HG03097 (cell line): ENCODE measurements at regions not wholly inside any gene's neighbourhood (a gene's known extent, or its start where the extent isn't known, plus 50 kb on each side); places are given as distances from the start of the nearest gene placed in this dataset.
"Not testable (repeated sequence)": the region's sequence is repeated elsewhere in the genome, so short reads cannot be mapped to it uniquely, and the experiment has no call there.

Experiments
- ATAC-seq: cut with Tn5 transposase; IDR thresholded peaks from one replicate; pipeline ENCODE4 v1.9.1; 2021; ENCODE audit not compliant: unreplicated experiment, low FRiP score

DNA sequence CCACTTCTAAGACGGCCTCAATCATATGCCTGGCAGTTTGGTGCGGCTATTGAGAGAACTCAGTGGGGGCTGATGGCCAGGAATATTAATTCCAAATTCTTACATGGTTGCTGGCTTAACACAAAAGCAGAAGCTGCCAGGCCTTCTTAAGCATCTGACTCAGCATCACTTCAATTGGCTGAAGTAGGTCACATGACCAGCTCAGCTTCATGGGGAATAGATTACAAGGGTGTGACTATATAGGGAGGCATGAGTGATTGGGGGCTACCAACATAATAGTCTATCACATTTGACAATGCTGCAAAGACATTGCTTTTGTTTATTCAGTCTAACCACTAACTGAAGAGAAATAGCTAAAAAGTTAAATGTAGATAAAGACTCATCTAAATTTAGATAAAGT is 101.6 kb upstream of the ANKRD28 start:
- ATAC-seq, result no peak

- no peak for ATAC-seq
Measured at GRCh38 chr3:15903164-15903563, 105.4 kb upstream of the ANKRD28 start.

DNA sequence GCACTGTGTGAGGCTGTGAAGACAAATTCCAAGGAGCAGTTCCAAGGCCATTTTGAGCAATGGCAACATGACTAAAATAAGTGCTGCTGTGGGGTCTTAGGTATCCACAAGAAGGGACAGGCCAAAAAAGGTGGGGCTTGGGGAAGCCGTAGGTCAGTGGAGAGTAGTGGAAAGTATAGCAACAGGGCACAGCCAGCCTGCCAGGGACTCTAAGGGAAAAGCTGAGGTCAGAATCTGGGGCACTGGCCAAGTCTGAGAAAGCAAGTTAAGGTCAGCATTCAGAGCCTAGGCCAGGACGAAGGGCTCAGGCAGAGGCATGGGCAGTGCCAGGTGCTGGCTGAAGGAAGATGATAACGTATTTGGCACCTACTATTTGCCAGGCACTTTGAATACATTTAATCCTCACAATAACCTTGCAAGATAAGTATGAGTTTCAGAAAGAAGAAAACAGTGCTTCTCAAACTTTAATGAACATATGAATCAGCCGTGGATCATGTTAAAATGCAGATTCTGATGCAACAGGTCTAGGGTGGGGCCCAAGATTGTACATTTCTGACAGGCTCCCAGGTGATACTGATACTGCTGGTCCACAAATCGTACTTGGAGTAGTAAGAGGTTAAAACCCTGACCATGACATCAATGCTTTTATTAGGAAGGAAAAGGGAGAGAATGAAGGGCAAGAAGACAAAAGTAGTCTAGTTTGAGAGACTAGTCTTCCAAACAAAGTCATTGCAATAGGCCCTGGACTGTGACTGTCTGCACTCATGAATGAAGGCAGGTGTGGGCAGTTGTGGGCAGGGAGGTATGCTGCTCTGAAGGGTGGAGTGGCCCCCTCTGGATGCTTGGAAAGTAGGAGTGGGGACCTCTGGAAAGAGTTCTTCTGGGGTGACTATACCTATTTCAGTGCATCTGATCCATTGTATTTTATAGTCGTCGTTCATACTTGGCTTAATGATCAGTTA is 106.3 kb upstream of the ANKRD28 start:
- ATAC-seq, result no peak

- ATAC-seq, result no peak
Measured at GRCh38 chr3:15905041-15905440, 107.3 kb upstream of the ANKRD28 start.

DNA sequence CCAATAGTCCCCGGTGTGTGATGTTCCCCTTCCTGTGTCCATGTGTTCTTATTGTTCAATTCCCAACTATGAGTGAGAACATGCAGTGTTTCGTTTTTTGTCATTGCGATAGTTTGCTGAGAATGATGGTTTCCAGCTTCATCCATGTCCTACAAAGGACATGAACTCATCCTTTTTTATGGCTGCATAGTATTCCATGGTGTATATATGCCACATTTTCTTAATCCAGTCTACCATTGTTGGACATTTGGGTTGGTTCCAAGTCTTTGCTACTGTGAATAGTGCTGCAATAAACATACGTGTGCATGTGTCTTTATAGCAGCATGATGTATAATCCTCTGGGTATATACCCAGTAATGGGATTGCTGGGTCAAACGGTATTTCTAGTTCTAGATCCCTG is 109.6 kb upstream of the ANKRD28 start:
- not testable (repeated sequence) for ATAC-seq

DNA sequence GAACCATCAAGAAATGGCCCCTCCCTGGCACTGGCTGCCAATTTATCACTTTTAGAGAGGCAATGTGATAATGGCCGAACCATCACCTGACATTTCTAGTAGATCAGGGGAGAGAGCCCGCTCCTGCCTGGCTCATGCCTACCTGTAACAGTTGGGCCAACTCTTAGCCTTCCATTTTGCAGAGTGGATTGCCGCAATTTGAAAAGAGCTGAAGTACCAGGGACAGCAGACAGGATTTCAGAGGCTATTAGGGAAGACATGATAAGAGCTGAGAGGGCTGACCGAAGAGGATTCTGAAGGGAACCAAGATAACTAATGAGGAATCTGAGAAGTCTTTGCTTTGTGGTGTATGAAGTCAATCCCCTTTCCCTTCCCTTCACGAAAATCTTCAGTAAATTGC is 121.2 kb upstream of the ANKRD28 start:
- ATAC-seq, result no peak

GRCh38 chr3:15919971-15920370 is 122.2 kb upstream of the ANKRD28 start:
- ATAC-seq, result no peak

DNA sequence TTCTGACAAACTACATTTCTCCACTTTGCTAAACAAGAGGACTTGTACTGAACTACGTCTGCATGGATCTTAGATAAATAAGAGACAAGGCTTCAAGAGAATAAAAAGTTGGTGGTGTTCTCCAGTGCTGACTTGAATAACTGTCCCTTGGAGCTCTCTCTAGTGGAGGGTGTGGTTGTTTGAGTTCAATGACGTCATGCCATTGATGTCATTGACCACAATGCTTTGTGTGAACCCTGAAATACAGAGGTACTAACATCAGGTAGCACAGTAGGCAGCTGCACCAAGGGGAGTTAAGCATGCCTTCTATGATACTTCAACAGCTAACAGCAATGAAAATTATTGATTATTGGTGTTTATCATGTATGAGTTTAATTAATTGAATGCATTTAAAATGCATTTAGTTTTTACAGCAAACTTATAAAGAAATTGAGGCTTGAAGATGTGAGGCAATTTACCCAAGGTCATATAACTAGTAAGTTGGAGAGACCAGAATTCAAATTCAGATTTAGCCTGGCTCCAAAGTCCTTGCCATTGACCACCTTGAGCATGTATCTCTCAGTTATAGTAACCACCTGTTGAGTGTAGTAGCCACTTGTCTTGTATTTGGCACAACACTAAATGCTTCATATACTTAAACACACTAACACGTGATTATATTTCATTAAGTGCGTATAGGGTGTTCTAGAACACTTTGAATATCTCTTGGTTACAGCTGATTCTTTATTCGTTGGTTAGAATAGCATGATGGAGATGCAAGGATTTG is 126.0 kb upstream of the ANKRD28 start:
- no peak for ATAC-seq

- ATAC-seq, result no peak
Measured at GRCh38 chr3:15924914-15925313, 127.1 kb upstream of the ANKRD28 start.

GRCh38 chr3:15926871-15927270 is 129.1 kb upstream of the ANKRD28 start:
- ATAC-seq, result no peak

- ATAC-seq, result no peak
Measured at GRCh38 chr3:15927969-15928368, 130.2 kb upstream of the ANKRD28 start.

DNA sequence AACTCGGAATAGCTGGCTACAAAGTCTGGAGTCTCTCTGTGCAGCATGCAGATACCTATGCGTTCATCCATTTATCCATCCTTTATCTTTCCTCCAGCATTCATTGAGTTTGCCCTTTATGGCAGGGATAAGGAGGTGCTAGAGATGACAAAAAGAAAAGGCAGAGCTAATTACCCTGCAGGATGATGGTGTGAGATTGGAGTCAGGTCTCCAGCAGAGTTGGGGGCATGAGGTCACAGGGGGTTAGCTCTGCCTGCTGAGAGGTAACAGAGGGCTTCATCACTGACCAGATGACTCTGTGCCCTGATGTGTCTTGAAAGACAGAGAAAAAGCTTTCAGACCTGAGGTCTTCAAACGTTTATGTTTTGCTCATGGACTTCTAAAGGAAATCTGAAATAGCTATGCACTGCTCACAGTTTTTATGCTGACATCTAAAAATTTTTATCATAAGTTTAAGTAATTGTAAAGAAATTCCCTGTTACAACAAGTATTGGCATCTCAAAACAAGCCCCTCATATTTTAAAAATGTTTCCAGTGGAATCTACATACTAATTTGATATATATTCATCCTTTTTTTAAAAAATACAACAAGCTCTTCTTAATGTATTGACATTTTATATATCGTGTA is 132.3 kb upstream of the ANKRD28 start:
- ATAC-seq, result no peak

DNA sequence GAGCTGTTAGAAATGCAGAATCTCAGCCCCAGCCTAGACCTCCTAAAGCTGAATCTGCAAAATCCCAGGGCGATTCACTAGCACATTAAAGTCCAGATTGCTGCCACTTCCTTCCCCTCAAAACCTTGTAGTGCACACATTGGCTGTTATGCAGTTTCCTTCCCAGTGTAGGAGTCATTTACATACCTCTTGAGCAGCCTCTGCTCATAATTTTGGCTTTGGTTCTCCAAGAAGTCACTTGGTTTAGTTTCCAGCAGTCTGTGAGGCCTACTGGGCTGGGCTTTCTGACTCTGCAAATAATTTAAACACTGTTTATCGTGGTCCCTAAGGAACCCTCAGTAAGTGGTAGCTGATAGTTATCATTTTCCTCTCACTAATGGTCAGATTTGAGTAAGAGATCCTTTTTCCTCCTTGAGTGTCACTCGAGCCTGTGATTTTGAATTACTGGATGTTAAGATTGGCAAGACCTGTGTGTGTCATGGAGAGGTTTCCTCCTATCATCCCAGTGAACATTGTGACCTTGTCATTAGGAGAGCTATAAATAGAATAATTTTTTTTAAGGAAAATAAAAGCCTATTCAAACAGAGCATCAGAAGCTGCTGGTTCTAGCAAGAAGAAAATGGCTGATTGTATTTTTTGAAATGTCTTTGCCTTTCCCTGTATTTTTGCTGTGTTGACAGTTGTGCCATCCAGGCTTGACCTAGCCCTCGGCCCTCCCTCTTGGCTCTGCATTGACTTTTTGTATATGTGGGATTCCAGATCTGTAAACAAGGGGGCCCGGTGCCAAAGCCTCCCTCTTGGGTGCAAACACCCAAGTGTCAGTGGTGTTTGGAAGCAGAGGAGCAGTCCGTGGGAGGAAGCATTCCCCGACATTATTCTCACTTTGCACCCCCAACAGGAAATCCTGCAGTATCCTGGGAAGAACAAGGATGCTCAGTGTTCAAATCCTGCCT is 134.8 kb upstream of the ANKRD28 start:
- ATAC-seq, result no peak

- ATAC-seq, result no peak
Measured at GRCh38 chr3:15933439-15934139, 135.8 kb upstream of the ANKRD28 start.

GRCh38 chr3:15934389-15935195 is 136.8 kb upstream of the ANKRD28 start:
- no peak for ATAC-seq

DNA sequence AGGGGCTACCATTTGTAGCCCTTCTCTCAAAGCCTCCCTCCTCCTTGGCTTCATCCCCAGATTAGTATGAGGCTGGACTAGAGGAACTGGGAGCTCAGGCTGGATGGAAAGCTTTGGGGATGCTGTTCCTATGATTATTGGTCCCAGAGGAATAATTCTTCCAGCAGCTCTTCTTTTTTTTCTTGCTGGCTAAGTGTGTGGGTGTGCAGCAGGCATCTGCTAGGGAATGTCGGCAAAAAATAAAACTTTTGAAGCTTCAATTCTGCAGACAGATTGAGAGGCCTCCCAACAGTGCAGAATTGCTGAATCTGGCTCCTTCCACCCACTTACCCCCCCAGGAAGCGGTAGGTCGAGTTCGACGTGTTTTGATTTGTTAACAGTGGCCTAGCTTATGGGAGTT is 138.5 kb upstream of the ANKRD28 start:
- ATAC-seq, result no peak

DNA sequence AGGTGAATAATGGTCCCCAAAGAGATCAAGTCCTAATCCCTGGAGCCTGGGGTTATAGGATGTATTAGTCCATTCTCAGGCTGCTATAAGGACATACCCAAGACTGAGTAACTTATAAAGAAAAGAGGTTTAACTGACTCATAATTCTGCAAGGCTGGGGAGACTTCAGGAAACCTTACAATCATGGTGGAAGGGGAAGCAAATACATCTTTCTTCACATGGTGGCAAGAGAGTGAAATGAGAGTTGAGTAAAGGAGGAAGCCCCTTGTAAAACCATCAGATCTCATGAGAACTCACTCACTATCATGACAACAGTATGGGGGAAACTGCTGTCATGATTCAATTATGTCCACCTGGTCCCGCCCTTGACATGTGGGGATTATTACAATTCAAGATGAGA is 142.9 kb upstream of the ANKRD28 start:
- ATAC-seq, result no peak

GRCh38 chr3:15941457-15941856 is 143.7 kb upstream of the ANKRD28 start:
- not testable (repeated sequence) for ATAC-seq

DNA sequence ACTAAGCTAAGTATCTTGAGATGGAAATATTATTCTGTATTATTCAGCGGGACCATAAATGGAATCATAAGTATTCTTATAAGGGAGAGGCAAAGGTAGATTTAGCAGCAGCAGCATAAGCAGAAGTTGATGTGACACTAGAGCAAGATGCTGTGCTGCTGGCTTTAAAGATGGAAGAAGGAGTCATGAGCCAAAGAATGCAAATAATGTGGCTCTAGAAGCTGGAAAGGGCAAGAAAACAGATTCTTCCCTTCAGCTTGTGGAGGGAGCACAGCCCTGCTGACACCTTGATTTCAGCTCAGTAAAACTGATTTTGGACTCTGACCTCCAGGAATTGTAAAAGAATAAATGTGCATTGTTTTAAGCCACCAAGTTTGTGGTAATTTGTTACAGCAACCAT is 144.2 kb upstream of the ANKRD28 start:
- no peak for ATAC-seq
